ENCODE measurements at regions not wholly inside any gene's neighbourhood (a gene's known extent, or its start where the extent isn't known, plus 50 kb on each side); places are given as distances from the start of the nearest gene placed in this dataset.
"Not testable (repeated sequence)": the region's sequence is repeated elsewhere in the genome, so short reads cannot be mapped to it uniquely, and the experiment has no call there.

- DNase-seq = no peak
- Histone ChIP-seq H3K27me3 (no peaks in the 10 kb centered on the region), H3K36me3 (no peaks in the 10 kb centered on the region), H3K9me3 (no peaks in the 10 kb centered on the region), H3K4me1 (no peaks in the 10 kb centered on the region), H3K4me3 (ENCODE audit: low read depth, low read length) (no peak overlapping the region)
- TF ChIP-seq, protein P1, sequence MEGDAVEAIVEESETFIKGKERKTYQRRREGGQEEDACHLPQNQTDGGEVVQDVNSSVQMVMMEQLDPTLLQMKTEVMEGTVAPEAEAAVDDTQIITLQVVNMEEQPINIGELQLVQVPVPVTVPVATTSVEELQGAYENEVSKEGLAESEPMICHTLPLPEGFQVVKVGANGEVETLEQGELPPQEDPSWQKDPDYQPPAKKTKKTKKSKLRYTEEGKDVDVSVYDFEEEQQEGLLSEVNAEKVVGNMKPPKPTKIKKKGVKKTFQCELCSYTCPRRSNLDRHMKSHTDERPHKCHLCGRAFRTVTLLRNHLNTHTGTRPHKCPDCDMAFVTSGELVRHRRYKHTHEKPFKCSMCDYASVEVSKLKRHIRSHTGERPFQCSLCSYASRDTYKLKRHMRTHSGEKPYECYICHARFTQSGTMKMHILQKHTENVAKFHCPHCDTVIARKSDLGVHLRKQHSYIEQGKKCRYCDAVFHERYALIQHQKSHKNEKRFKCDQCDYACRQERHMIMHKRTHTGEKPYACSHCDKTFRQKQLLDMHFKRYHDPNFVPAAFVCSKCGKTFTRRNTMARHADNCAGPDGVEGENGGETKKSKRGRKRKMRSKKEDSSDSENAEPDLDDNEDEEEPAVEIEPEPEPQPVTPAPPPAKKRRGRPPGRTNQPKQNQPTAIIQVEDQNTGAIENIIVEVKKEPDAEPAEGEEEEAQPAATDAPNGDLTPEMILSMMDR (IDR thresholded peaks at IDR 0.05; ENCODE audit: low read depth, low read length) = no peak
Observed at GRCh38 chr7:12834782-12835181, 147.3 kb downstream of the ARL4A start.

DNA sequence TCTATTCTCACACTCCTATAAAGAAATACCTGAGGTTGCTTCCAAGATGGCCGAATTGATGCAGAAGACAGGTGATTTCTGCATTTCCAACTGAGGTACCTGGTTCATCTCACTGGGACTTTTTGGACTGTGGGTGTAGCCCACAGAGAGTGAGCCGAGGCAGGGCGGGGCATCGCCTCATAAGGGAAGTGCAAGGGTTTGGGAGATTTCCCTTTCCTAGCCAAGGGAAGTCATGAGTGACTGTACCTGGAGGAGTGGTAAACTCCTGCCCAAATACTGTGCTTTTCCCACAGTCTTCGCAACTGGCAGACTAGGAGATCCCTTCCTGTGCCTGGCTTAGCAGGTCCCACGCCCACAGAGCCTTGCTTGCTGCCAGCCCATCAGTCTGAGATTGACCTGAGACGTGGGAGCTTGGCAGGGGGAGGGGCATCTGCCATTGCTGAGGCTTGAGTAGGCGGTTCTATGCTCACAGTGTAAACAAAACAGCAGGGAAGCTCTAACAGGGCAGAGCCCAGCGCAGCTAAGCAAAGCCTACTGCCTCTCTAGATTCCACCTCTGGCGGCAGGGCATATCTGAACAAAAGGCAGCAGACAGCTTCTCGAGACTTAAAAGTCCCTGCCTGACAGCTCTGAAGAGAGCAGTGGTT, 152.2 kb downstream of the ARL4A start:
- Histone ChIP-seq H3K27me3 (no peaks in the 10 kb centered on the region), H3K4me3 (ENCODE audit: low read depth, low read length) (no peak overlapping the region), H3K9me3 (no peaks in the 10 kb centered on the region), H3K4me1 (no peaks in the 10 kb centered on the region), H3K36me3 (no peaks in the 10 kb centered on the region)
- no peak for DNase-seq
- TF ChIP-seq, protein P1 (IDR thresholded peaks at IDR 0.05; ENCODE audit: low read depth, low read length) = no peak

GRCh38 chr7:12844732-12845131, 157.3 kb downstream of the ARL4A start:
- H3K36me3 ChIP-seq; H3K9me3 ChIP-seq; H3K27me3 ChIP-seq; DNase-seq; H3K4me3 ChIP-seq (ENCODE audit: low read depth, low read length); H3K4me1 ChIP-seq: not testable (repeated sequence)

- Histone ChIP-seq H3K27me3 (0 out of 2 replicates have a peak, but pooled peaks cover 3% of the 10 kb centered on the region), H3K9me3 (no peaks in the 10 kb centered on the region; the same call in 1 of the 2 replicates), H3K4me1 (no peaks in the 10 kb centered on the region), H3K36me3 (no peaks in the 10 kb centered on the region), H3K4me3 (ENCODE audit: low read depth, low read length) (no peak overlapping the region)
- no peak for DNase-seq
- TF ChIP-seq, protein P1 (IDR thresholded peaks at IDR 0.05; ENCODE audit: low read depth, low read length) = no peak
Observed at GRCh38 chr7:12847001-12847400, 159.6 kb downstream of the ARL4A start.

GRCh38 chr7:12851142-12851541, 163.7 kb downstream of the ARL4A start:
- no peak overlapping the region for H3K4me3 ChIP-seq (ENCODE audit: low read depth, low read length)
- TF ChIP-seq, protein P1 (IDR thresholded peaks at IDR 0.05; ENCODE audit: low read depth, low read length) = no peak
- H3K9me3 ChIP-seq = no peaks in the 10 kb centered on the region; the same call in 1 of the 2 replicates
- H3K27me3 ChIP-seq = 0 out of 2 replicates have a peak, but pooled peaks cover 3% of the 10 kb centered on the region
- no peak for DNase-seq
- H3K36me3 ChIP-seq = no peaks in the 10 kb centered on the region
- H3K4me1 ChIP-seq = no peaks in the 10 kb centered on the region

DNA sequence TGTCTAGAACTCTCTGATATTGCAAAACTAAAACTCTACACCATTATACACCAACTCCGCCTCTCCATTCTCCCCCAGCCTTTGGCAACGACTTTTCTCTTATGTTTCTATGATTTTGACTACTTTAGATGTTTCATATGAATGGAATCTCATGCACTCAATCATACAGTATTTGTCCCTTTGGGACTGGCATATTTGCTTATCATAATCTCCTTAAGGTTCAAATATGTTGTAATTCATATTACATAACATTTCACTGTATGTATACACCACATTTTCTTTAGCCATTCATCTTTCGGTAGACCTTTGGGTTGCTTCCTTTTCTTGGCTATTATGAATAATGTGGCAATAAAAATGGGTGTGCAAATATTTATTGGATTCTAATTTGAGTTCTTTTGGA, 164.4 kb downstream of the ARL4A start:
- Histone ChIP-seq H3K4me1 (no peaks in the 10 kb centered on the region), H3K4me3 (ENCODE audit: low read depth, low read length) (no peak overlapping the region), H3K36me3 (no peaks in the 10 kb centered on the region), H3K27me3 (0 out of 2 replicates have a peak, but pooled peaks cover 3% of the 10 kb centered on the region), H3K9me3 (no peaks in the 10 kb centered on the region)
- no peak for DNase-seq
- TF ChIP-seq, protein P1 (IDR thresholded peaks at IDR 0.05; ENCODE audit: low read depth, low read length) = no peak
